ENCODE measurements at regions not wholly inside any gene's neighbourhood (a gene's known extent, or its start where the extent isn't known, plus 50 kb on each side); places are given as distances from the start of the nearest gene placed in this dataset.

DNA sequence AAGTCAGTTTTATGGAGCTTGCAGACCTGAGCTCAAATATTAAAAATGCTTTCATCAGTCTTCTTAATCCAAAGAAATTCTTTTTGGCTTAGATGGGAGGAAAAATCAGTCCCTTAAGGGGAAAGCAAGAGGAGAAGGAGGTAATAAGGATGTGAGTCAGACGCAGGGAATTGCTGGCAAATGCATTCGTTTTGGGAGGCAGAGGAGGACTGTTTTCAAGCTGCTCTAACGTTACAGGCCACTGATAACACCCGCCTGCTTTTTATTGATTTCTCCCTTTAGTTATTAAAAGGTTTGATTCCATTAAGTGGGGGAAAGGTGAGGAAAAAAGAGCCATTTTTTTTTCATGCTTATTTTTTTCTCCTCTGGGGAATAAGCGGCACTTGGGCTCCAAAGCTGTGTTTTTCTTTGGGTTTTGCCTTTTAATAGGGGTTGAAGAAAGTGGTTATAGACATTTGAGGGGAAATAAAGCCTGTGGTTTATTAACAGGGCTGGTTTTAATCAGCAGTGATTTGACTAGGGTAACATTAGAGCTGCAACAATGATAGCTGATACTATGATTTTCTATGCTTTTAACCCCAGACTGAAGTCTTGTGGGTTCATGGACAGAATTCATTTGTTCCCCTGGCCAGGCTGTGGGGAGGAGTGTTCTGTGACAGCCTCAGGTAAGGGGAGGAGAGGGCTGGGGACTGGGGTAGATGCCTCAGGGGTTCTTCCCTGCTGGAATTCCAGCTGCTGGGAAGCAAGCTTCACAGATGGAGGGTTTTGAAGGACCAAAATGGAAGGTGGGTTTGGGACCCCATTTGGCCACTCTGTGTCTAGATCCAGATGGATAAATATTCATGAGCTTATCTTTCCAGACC, 225.2 kb downstream of the GAS1 start:
- H3K27me3 ChIP-seq: no peaks in the 10 kb centered on the region

DNA sequence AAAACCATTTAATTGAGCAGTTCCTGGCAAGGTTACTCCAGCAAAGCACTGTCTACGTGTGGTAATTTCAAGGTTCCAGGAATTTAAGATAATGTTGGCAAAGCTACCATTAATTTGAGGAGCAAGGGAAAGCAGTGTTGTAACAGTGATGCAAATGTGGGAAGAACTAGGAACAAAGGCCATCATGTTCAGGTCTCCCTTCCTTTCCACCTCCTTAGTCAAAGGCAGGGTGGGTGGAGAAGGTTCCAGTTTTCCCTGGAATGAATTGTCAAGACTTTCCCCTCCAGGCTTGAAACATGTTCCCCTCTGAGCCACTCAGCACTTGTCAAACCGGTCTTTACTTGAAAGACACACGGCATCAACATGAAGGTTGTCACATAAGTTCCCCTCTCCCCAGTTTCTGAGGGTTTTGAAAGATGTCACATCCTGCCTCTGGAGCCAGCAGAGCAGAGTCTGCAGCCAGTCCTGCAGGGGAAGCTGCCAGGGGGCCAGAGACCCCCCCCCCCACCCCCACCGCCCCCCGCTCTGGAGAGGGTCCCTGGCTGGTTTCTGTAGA, 226.0 kb downstream of the GAS1 start:
- H3K27me3 ChIP-seq: no peaks in the 10 kb centered on the region
- H3K36me3 ChIP-seq (ENCODE audit: low read depth, missing control alignments): no peaks in the 10 kb centered on the region
- peaks cover 4% of the 10 kb centered on the region for H3K4me1 ChIP-seq
- H3K4me3 ChIP-seq: no peak overlapping the region
- intact Hi-C loops (cut with DNase I; ENCODE audit: low total_unique reads): no loop called here
- H3K27ac ChIP-seq: peak overlapping the region in 1 of 2 donors; percentile 53
- TF ChIP-seq, protein P1, sequence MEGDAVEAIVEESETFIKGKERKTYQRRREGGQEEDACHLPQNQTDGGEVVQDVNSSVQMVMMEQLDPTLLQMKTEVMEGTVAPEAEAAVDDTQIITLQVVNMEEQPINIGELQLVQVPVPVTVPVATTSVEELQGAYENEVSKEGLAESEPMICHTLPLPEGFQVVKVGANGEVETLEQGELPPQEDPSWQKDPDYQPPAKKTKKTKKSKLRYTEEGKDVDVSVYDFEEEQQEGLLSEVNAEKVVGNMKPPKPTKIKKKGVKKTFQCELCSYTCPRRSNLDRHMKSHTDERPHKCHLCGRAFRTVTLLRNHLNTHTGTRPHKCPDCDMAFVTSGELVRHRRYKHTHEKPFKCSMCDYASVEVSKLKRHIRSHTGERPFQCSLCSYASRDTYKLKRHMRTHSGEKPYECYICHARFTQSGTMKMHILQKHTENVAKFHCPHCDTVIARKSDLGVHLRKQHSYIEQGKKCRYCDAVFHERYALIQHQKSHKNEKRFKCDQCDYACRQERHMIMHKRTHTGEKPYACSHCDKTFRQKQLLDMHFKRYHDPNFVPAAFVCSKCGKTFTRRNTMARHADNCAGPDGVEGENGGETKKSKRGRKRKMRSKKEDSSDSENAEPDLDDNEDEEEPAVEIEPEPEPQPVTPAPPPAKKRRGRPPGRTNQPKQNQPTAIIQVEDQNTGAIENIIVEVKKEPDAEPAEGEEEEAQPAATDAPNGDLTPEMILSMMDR (IDR thresholded peaks at IDR 0.05): no peak
- TF ChIP-seq POLR2A (IDR thresholded peaks at IDR 0.05): no peak
- no peaks in the 10 kb centered on the region for H3K9me3 ChIP-seq
- WGBS, 2 donors: 53 to 70% methylated on average over 5 of the region's 5 CpGs
- no peak for DNase-seq

More for the DNA sequence above, 225.2 kb downstream of the GAS1 start:
- 23 to 30% methylated on average over 5 of the region's 5 CpGs for WGBS, 2 donors
- Histone ChIP-seq H3K4me3 (no peak overlapping the region), H3K4me1 (peaks cover 4% of the 10 kb centered on the region), H3K9me3 (no peaks in the 10 kb centered on the region), H3K27ac (peak overlapping the region in 1 of 2 donors; percentile 60), H3K36me3 (ENCODE audit: low read depth, missing control alignments) (no peaks in the 10 kb centered on the region)
- DNase-seq: peak; percentile 60
- TF ChIP-seq POLR2A (IDR thresholded peaks at IDR 0.05): no peak
- intact Hi-C loops (cut with DNase I; ENCODE audit: low total_unique reads): no loop called here

DNA sequence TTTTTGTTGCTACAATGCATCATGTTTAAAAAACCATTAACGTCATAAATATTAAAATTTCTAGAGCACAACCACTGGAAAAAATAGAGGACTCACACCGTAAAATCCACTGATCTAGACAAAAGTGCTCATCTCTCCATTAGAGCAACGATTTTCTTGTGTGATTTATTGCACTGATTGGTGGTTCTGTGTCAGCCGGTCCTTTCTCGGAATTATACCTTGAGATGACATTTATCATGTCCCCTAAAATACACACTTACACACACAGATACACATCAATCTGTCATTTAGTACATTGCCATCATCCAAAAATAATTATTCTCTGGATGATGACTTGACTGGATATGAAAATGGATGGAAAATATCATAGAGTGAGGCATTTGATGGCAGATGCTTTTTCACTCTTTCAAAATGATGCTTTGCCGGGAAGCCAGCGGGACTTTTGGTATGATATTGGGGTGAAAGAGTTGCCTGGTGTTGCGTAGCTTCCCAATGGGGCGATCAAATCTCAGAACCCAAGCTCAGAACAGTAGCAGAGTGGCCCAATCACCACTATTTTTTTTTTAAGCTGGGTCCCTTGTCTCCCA, 226.6 kb downstream of the GAS1 start:
- DNase-seq: no peak
- Histone ChIP-seq H3K27ac (peak overlapping the region in 1 of 2 donors; percentile 53), H3K36me3 (ENCODE audit: low read depth, missing control alignments) (no peaks in the 10 kb centered on the region), H3K4me1 (peaks cover 4% of the 10 kb centered on the region), H3K4me3 (no peak overlapping the region), H3K27me3 (no peaks in the 10 kb centered on the region), H3K9me3 (no peaks in the 10 kb centered on the region)
- 94 to 96% methylated on average over 9 of the region's 9 CpGs for WGBS, 2 donors
- TF ChIP-seq, protein P1 (IDR thresholded peaks at IDR 0.05): no peak
- TF ChIP-seq POLR2A (IDR thresholded peaks at IDR 0.05): no peak
- intact Hi-C loops (cut with DNase I; ENCODE audit: low total_unique reads): no loop called here

DNA sequence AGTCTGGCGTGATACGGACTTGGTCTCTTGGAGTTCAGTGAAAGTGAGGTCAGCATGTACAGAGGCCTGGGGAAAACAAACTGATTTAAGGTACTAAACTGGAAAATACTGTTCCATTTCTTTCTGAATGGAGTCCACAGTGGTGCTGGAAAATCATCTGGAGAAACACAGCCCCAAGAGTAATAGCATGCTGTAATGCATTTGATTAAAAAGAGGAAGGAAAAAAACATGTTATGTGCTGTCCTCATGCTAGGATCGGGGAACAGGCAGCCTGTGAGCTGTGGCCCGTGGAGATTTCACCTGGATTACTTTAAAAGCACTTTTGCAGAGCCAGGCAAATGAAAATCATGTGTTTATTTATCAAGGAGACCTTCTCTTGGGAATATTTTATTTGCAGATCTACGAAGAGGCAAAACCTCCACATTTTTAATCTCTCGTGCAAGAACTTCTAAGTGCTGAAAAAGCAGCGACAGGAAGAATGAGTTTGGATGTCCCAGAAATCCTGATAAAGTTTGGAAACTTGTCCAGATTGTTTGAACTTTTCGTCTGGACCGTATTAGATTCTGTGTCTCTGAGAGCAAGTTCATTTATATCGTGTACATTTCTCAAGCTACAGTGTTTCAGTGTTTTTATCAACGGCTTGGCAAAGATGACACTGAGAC, 228.8 kb downstream of the GAS1 start:
- peaks cover 4% of the 10 kb centered on the region for H3K4me1 ChIP-seq
- H3K36me3 ChIP-seq (ENCODE audit: low read depth, missing control alignments): no peaks in the 10 kb centered on the region
- DNase-seq: no peak
- TF ChIP-seq, protein P1 (IDR thresholded peaks at IDR 0.05): no peak
- no peak for TF ChIP-seq POLR2A (IDR thresholded peaks at IDR 0.05)
- peak overlapping the region in 1 of 2 donors; percentile 12 for H3K27ac ChIP-seq
- no peaks in the 10 kb centered on the region for H3K9me3 ChIP-seq
- intact Hi-C loops (cut with DNase I; ENCODE audit: low total_unique reads): no loop called here
- no peaks in the 10 kb centered on the region for H3K27me3 ChIP-seq
- H3K4me3 ChIP-seq: no peak overlapping the region
- WGBS, 2 donors: 41 to 46% methylated on average over 11 of the region's 11 CpGs
